T-cell (primary cell): ENCODE measurements at regions not wholly inside any gene's neighbourhood (a gene's known extent, or its start where the extent isn't known, plus 50 kb on each side); places are given as distances from the start of the nearest gene placed in this dataset.

Experiments
- ATAC-seq, 4 experiments: fragments of 200-7000 bp in 3 of 4; fragments of 150-1000 bp in 1 of 4; cut with Tn5 transposase; replicated peaks in 1 of 4; 1 replicate in 3 of 4; 2 replicates in 1 of 4; pipeline ENCODE4 v1.10.0; 2021; ENCODE audit warnings: moderate library complexity in 3 of 4, mild to moderate bottlenecking in 2 of 4, moderate number of reproducible peaks in 1 of 4
- CTCF ChIA-PET, 2 donors: fragments of 300-600 bp; sonication (Branson Sonifier 250); formaldehyde crosslinking; loops; one replicate each; lab custom pipeline; 2022; ENCODE audit warnings: antibody characterized with exemption in 2 of 2; lab: Charles Lee
- POLR2A ChIA-PET, 2 donors: fragments of 300-600 bp; sonication (Branson Sonifier 250); formaldehyde crosslinking; loops; one replicate each; lab custom pipeline; 2022; ENCODE audit warnings: antibody characterized with exemption in 2 of 2; lab: Charles Lee
- DNase-seq, 35 experiments: peaks; one replicate each; pipeline versions ENCODE4 v3.0.0 to v3.0.0-alpha.2; 2013 to 2023
- H3K27ac ChIP-seq: one replicate; pipeline ENCODE4 v1.5.1; 2013; ENCODE audit warnings: low read length
- H3K27me3 ChIP-seq, 2 experiments: replicated peaks in 1 of 2; 1 replicate in 1 of 2; 2 replicates in 1 of 2; pipeline versions ENCODE4 v1.6.1 to v1.7.0; 2013; ENCODE audit warnings: low read length in 1 of 2, mixed read lengths in 1 of 2; ENCODE audit not compliant: control insufficient read depth in 2 of 2, insufficient read depth in 2 of 2; ENCODE audit errors: extremely low read depth in 1 of 2
- H3K36me3 ChIP-seq, 2 donors: 1 replicate in 1 of 2; 2 replicates in 1 of 2; pipeline versions ENCODE4 v1.6.1 to v1.7.0; 2013; ENCODE audit warnings: low read length in 1 of 2; ENCODE audit not compliant: control insufficient read depth in 2 of 2, insufficient read depth in 1 of 2; ENCODE audit errors: extremely low read depth in 1 of 2
- H3K4me1 ChIP-seq, 2 experiments: 1 replicate in 1 of 2; 2 replicates in 1 of 2; pipeline versions ENCODE4 v1.6.1 to v1.7.0; 2013; ENCODE audit warnings: low read length in 2 of 2, mixed read lengths in 1 of 2; ENCODE audit not compliant: insufficient read depth in 2 of 2, control insufficient read depth in 1 of 2; ENCODE audit errors: extremely low read depth in 1 of 2
- H3K4me3 ChIP-seq, 2 donors: 1 replicate in 1 of 2; 2 replicates in 1 of 2; pipeline versions ENCODE4 v1.5.1 to v1.7.0; 2013; ENCODE audit warnings: mild to moderate bottlenecking in 2 of 2, low read length in 1 of 2, moderate library complexity in 1 of 2; ENCODE audit not compliant: control insufficient read depth in 1 of 2; ENCODE audit errors: extremely low read depth in 1 of 2
- H3K9me3 ChIP-seq: 2 replicates; pipeline ENCODE4 v1.7.0; 2013
- H3K27ac Mint-ChIP-seq, 2 donors: one replicate each; pipeline ENCODE4 v1.8.0; 2020 to 2021; ENCODE audit warnings: mild to moderate bottlenecking in 2 of 2, mixed read lengths in 2 of 2
- H3K27me3 Mint-ChIP-seq, 2 donors: one replicate each; pipeline ENCODE4 v1.8.0; 2021 to 2022; ENCODE audit warnings: mixed read lengths in 2 of 2
- H3K36me3 Mint-ChIP-seq: one replicate; pipeline ENCODE4 v1.8.0; 2021; ENCODE audit warnings: mixed read lengths
- H3K4me1 Mint-ChIP-seq, 3 donors: one replicate each; pipeline ENCODE4 v1.8.0; 2020 to 2022; ENCODE audit warnings: mixed read lengths in 3 of 3, mild to moderate bottlenecking in 1 of 3
- H3K4me3 Mint-ChIP-seq, 3 donors: one replicate each; pipeline ENCODE4 v1.8.0; 2020 to 2022; ENCODE audit warnings: mild to moderate bottlenecking in 3 of 3, mixed read lengths in 3 of 3, moderate library complexity in 3 of 3
- H3K9me3 Mint-ChIP-seq, 3 donors: one replicate each; pipeline ENCODE4 v1.8.0; 2020 to 2022; ENCODE audit warnings: mixed read lengths in 3 of 3
- WGBS: methylation state at CpG from one replicate; pipeline ENCODE4 v1.1.5; 2013; ENCODE audit warnings: missing lambda C conversion rate; ENCODE audit not compliant: insufficient coverage; 5-methylcytosine and 5-hydroxymethylcytosine counted together

- ChIA-PET CTCF (no interaction called here), POLR2A (no interaction called here)
- Histone ChIP-seq H3K4me3 (no peak overlapping the region), H3K36me3 (no peaks in the 10 kb centered on the region), H3K9me3 (no peaks in the 10 kb centered on the region), H3K4me1 (no peaks in the 10 kb centered on the region), H3K27me3 (no peaks in the 10 kb centered on the region), H3K27ac (no peak overlapping the region)
- H3K36me3 Mint-ChIP-seq: no peaks in the 10 kb centered on the region
- no peaks in the 10 kb centered on the region for H3K9me3 Mint-ChIP-seq
- no peak overlapping the region for H3K4me3 Mint-ChIP-seq
- no peak for ATAC-seq
- no peak for DNase-seq
- WGBS: no CpG with 5 or more reads among the region's 5 CpGs
- H3K4me1 Mint-ChIP-seq: peaks cover 0 to 3% (median 0%) of the 10 kb centered on the region in 3 donors
- H3K27ac Mint-ChIP-seq: no peak overlapping the region
- no peaks in the 10 kb centered on the region for H3K27me3 Mint-ChIP-seq
Measured at GRCh38 chr21:15219039-15219438, 154.2 kb upstream of the NRIP1 start.

- no peaks in the 10 kb centered on the region for H3K36me3 ChIP-seq
- no peak overlapping the region for H3K27ac Mint-ChIP-seq
- H3K4me1 Mint-ChIP-seq: peaks cover 0 to 3% (median 0%) of the 10 kb centered on the region in 3 donors
- no CpG with 5 or more reads among the region's 6 CpGs for WGBS
- no peaks in the 10 kb centered on the region for H3K9me3 ChIP-seq
- H3K9me3 Mint-ChIP-seq: no peaks in the 10 kb centered on the region
- H3K4me1 ChIP-seq: no peaks in the 10 kb centered on the region
- DNase-seq (no peak), ATAC-seq (no peak)
- H3K27me3 Mint-ChIP-seq: no peaks in the 10 kb centered on the region
- no peaks in the 10 kb centered on the region for H3K27me3 ChIP-seq
- H3K4me3 Mint-ChIP-seq: no peak overlapping the region
- no peak overlapping the region for H3K4me3 ChIP-seq
- H3K27ac ChIP-seq: no peak overlapping the region
- H3K36me3 Mint-ChIP-seq: no peaks in the 10 kb centered on the region
- POLR2A ChIA-PET: no interaction called here
- CTCF ChIA-PET: no interaction called here
Measured at GRCh38 chr21:15219894-15220293, 155.1 kb upstream of the NRIP1 start.

GRCh38 chr21:15221799-15222386 lies 157.1 kb upstream of the NRIP1 start:
- no peaks in the 10 kb centered on the region for H3K9me3 Mint-ChIP-seq
- no peak overlapping the region for H3K4me3 Mint-ChIP-seq
- ChIA-PET CTCF (no interaction called here), POLR2A (no interaction called here)
- DNase-seq (peak in 1 of 35 experiments; percentile 9), ATAC-seq (no peak)
- H3K4me3 ChIP-seq: no peak overlapping the region
- no peaks in the 10 kb centered on the region for H3K9me3 ChIP-seq
- H3K36me3 ChIP-seq: no peaks in the 10 kb centered on the region
- H3K4me1 ChIP-seq: no peaks in the 10 kb centered on the region
- peaks cover 0 to 3% (median 0%) of the 10 kb centered on the region in 3 donors for H3K4me1 Mint-ChIP-seq
- no peaks in the 10 kb centered on the region for H3K27me3 ChIP-seq
- no peak overlapping the region for H3K27ac ChIP-seq
- H3K27me3 Mint-ChIP-seq: no peaks in the 10 kb centered on the region
- H3K36me3 Mint-ChIP-seq: no peaks in the 10 kb centered on the region
- no peak overlapping the region for H3K27ac Mint-ChIP-seq

GRCh38 chr21:15222707-15223106 lies 157.9 kb upstream of the NRIP1 start:
- no peaks in the 10 kb centered on the region for H3K9me3 Mint-ChIP-seq
- Histone ChIP-seq H3K27ac (no peak overlapping the region), H3K4me1 (no peaks in the 10 kb centered on the region), H3K27me3 (no peaks in the 10 kb centered on the region), H3K9me3 (no peaks in the 10 kb centered on the region), H3K36me3 (no peaks in the 10 kb centered on the region), H3K4me3 (no peak overlapping the region)
- no CpG with 5 or more reads among the region's 3 CpGs for WGBS
- ATAC-seq: no peak
- no peak overlapping the region for H3K27ac Mint-ChIP-seq
- no peak overlapping the region for H3K4me3 Mint-ChIP-seq
- H3K36me3 Mint-ChIP-seq: no peaks in the 10 kb centered on the region
- ChIA-PET POLR2A (interaction anchor here in 1 of 2 donors (0.6 kb wide), 1 partner anchor 20 kb away, joined by 3 read pairs; no protein-coding TSS in a partner anchor), CTCF (interaction anchor here in 1 of 2 donors (0.6 kb wide), 1 partner anchor 152 kb away, joined by 3 read pairs; no protein-coding TSS in a partner anchor)
- H3K4me1 Mint-ChIP-seq: peaks cover 0 to 3% (median 0%) of the 10 kb centered on the region in 3 donors
- no peak for DNase-seq
- no peaks in the 10 kb centered on the region for H3K27me3 Mint-ChIP-seq

GRCh38 chr21:15224346-15225086 lies 159.7 kb upstream of the NRIP1 start:
- Mint-ChIP-seq H3K4me3 (no peak overlapping the region), H3K36me3 (no peaks in the 10 kb centered on the region), H3K9me3 (no peaks in the 10 kb centered on the region), H3K27me3 (no peaks in the 10 kb centered on the region), H3K4me1 (peaks cover 0 to 3% (median 0%) of the 10 kb centered on the region in 3 donors), H3K27ac (no peak overlapping the region)
- Histone ChIP-seq H3K36me3 (no peaks in the 10 kb centered on the region), H3K27me3 (no peaks in the 10 kb centered on the region), H3K4me3 (no peak overlapping the region), H3K27ac (no peak overlapping the region), H3K4me1 (no peaks in the 10 kb centered on the region), H3K9me3 (no peaks in the 10 kb centered on the region)
- DNase-seq: no peak
- ATAC-seq: no peak
- POLR2A ChIA-PET: no interaction called here
- CTCF ChIA-PET: no interaction called here
- WGBS: 78% methylated on average over 5 of the region's 6 CpGs

- CTCF ChIA-PET: no interaction called here
- Mint-ChIP-seq H3K9me3 (no peaks in the 10 kb centered on the region), H3K4me1 (no peaks in the 10 kb centered on the region), H3K4me3 (no peak overlapping the region), H3K36me3 (no peaks in the 10 kb centered on the region), H3K27me3 (no peaks in the 10 kb centered on the region), H3K27ac (no peak overlapping the region)
- DNase-seq (no peak), ATAC-seq (no peak)
- H3K4me3 ChIP-seq: no peak overlapping the region
- H3K36me3 ChIP-seq: no peaks in the 10 kb centered on the region
- H3K4me1 ChIP-seq: no peaks in the 10 kb centered on the region
- H3K27ac ChIP-seq: no peak overlapping the region
- no peaks in the 10 kb centered on the region for H3K27me3 ChIP-seq
- POLR2A ChIA-PET: no interaction called here
- WGBS: no CpG with 5 or more reads among the region's 3 CpGs
- H3K9me3 ChIP-seq: no peaks in the 10 kb centered on the region
Measured at GRCh38 chr21:15227919-15228318, 163.1 kb upstream of the NRIP1 start.
